ENCODE measurements at regions not wholly inside any gene's neighbourhood (a gene's known extent, or its start where the extent isn't known, plus 50 kb on each side); places are given as distances from the start of the nearest gene placed in this dataset.

DNA sequence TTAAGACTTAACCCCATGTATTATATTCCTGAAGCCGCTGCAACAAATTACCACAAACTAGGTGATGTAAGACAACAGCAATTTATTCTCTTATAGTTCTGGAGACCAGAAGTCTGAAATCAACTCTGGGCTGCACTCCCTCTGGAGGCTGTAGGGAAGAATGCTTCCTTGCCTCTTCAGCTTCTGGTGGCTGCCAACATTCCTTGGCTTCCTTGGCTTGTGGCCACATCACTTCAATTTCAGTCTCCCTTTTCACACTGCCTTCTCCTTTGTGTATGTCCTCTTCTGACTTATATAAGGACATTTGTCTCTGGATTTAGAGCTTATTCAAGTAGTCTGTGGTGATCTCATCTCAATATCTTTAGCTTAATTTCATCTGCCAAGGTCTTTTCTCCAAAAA is 141.6 kb downstream of the DHX35 start:
- no peak for DNase-seq (ENCODE audit: low read depth)
- no peak overlapping the region for H3K4me3 ChIP-seq (ENCODE audit: low read depth, low read length)
- TF ChIP-seq, protein P1, sequence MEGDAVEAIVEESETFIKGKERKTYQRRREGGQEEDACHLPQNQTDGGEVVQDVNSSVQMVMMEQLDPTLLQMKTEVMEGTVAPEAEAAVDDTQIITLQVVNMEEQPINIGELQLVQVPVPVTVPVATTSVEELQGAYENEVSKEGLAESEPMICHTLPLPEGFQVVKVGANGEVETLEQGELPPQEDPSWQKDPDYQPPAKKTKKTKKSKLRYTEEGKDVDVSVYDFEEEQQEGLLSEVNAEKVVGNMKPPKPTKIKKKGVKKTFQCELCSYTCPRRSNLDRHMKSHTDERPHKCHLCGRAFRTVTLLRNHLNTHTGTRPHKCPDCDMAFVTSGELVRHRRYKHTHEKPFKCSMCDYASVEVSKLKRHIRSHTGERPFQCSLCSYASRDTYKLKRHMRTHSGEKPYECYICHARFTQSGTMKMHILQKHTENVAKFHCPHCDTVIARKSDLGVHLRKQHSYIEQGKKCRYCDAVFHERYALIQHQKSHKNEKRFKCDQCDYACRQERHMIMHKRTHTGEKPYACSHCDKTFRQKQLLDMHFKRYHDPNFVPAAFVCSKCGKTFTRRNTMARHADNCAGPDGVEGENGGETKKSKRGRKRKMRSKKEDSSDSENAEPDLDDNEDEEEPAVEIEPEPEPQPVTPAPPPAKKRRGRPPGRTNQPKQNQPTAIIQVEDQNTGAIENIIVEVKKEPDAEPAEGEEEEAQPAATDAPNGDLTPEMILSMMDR (IDR thresholded peaks at IDR 0.05; ENCODE audit: low read depth, low read length, missing control alignments): peak; percentile 18
- in situ Hi-C loops (cut with HindIII; ENCODE audit: low sequenced_read_pairs): no loop called here

DNA sequence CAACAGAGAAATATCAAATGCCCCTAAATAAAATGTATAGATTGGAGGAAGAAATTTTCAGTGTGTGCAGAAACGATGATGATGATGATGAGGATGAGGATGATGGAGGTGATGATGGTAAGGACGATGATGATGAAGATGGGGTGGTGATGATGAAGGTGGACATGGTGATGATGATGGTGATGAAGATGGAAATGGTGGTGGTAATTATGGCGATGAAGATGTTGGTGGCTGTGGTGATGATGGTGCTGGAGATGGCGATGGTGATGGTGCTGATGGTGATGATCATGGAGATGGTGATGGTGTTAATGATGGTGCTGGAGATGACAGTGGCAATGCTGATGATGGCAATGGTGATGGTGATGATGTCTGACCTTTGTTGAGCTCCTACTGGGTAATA is 141.2 kb downstream of the DHX35 start:
- no peak for DNase-seq (ENCODE audit: low read depth)
- in situ Hi-C loops (cut with HindIII; ENCODE audit: low sequenced_read_pairs): no loop called here
- H3K4me3 ChIP-seq (ENCODE audit: low read depth, low read length): no peak overlapping the region
- TF ChIP-seq, protein P1 (IDR thresholded peaks at IDR 0.05; ENCODE audit: low read depth, low read length, missing control alignments): no peak

DNA sequence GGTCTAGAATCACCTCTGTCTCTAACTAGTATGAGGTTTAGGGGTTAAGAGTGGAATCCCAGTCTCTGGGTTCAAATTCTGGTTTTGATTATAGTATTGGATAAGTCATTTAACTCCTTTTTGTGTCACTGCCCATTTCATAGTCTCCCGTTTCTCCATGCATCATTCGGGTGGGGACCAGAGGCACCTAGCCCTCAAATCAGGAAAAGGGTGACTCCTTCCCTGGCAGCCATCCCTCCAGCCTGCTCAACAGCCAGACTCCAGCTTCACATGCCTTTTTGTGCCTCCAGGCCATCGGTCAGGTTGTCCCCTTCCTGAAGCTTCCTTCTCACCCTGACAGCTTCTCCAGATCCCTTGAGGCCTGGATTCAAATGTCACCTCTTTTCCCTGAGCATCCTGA is 139.8 kb downstream of the DHX35 start:
- in situ Hi-C loops (cut with HindIII; ENCODE audit: low sequenced_read_pairs): no loop called here
- DNase-seq (ENCODE audit: low read depth): no peak
- TF ChIP-seq, protein P1 (IDR thresholded peaks at IDR 0.05; ENCODE audit: low read depth, low read length, missing control alignments): no peak
- H3K4me3 ChIP-seq (ENCODE audit: low read depth, low read length): no peak overlapping the region

DNA sequence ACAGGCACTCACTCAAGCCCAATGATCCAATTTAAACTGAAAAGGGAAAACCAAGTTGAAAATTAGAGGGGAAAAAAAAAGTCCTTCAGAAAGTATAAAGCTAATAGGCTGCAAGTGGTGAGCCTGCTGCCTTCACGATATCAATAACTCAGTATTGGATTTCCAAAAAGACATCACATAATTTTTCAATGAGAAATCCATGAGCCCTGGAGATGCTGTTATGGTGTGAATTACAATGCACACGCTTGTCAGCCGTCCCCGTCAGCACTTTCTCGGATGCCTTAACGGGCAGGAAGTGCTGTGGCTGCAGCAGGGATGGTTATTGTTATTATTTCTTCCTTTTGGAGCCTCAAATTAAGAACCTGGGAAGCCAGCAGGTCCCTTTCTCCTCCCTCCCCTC is 138.5 kb downstream of the DHX35 start:
- no peak for DNase-seq (ENCODE audit: low read depth)
- in situ Hi-C loops (cut with HindIII; ENCODE audit: low sequenced_read_pairs): no loop called here
- TF ChIP-seq, protein P1 (IDR thresholded peaks at IDR 0.05; ENCODE audit: low read depth, low read length, missing control alignments): no peak
- no peak overlapping the region for H3K4me3 ChIP-seq (ENCODE audit: low read depth, low read length)

DNA sequence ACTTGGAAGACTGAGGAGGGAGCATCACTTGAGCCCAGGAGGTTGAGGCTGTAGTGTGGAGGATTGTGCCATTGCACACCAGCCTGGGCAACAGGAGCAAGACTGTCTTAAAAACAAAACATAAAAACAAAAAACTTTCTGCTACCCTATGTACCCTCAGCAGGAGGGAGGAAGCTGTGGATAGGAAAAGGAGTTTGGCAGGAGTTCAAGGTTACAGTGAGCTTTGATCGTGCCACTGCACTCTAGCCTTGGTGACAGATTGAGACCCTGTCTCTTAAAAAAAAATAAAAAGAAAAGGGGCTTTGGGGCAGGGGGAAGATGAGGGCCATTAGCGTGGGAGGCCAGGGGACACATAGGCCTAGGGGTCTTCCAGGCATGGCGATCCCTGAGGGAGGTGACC is 135.7 kb downstream of the DHX35 start:
- no peak for DNase-seq (ENCODE audit: low read depth)
- in situ Hi-C loops (cut with HindIII; ENCODE audit: low sequenced_read_pairs): no loop called here
- TF ChIP-seq, protein P1 (IDR thresholded peaks at IDR 0.05; ENCODE audit: low read depth, low read length, missing control alignments): no peak
- H3K4me3 ChIP-seq (ENCODE audit: low read depth, low read length): no peak overlapping the region

DNA sequence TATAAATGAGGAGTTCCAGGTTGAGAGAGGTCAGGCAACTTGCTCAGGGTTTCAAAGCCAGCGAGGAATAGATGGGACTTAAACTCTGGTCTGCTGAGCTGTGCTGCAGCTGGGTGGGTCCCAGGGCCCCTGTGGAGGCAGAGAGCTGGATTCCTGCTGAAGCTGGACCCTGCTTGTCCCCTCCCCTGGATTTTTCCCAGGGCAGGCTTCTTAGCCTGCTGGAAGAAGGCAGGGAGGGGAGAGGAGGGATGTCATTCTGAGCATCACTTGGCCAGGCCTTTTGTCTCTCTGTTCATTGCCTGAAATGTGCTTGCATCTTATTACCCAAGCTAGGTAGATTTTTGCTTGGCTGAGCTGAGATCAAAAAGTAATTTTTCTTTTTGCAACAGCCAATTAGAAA is 133.7 kb downstream of the DHX35 start:
- no peak overlapping the region for H3K4me3 ChIP-seq (ENCODE audit: low read depth, low read length)
- DNase-seq (ENCODE audit: low read depth): no peak
- in situ Hi-C loops (cut with HindIII; ENCODE audit: low sequenced_read_pairs): no loop called here
- TF ChIP-seq, protein P1 (IDR thresholded peaks at IDR 0.05; ENCODE audit: low read depth, low read length, missing control alignments): no peak

DNA sequence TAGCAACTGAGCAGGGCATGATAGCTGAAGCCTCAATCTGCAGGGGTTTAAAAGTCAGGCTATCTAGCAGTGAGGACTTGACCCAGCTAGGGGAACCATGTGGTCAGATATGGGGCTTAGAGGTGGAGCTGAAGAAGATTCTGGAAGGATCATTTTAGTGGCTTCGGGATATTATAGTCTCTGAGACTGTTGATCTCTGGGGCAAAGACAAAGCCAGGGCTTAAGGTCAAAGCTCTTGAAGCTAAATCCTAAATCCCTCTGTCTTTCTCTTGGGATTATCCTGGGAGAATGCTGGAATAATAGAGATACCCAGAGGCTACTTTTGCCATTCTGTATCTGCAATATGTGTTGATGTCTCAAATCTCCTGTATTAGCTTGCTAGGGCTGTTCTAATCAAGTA is 132.2 kb downstream of the DHX35 start:
- TF ChIP-seq, protein P1 (IDR thresholded peaks at IDR 0.05; ENCODE audit: low read depth, low read length, missing control alignments): no peak
- H3K4me3 ChIP-seq (ENCODE audit: low read depth, low read length): no peak overlapping the region
- no peak for DNase-seq (ENCODE audit: low read depth)
- in situ Hi-C loops (cut with HindIII; ENCODE audit: low sequenced_read_pairs): no loop called here
